HG03460 (cell line): ENCODE measurements at regions not wholly inside any gene's neighbourhood (a gene's known extent, or its start where the extent isn't known, plus 50 kb on each side); places are given as distances from the start of the nearest gene placed in this dataset.
"Not testable (repeated sequence)": the region's sequence is repeated elsewhere in the genome, so short reads cannot be mapped to it uniquely, and the experiment has no call there.

Experiments used
- ATAC-seq: cut with Tn5 transposase; IDR thresholded peaks from one replicate; pipeline ENCODE4 v1.9.1; 2021; ENCODE audit not compliant: unreplicated experiment

DNA sequence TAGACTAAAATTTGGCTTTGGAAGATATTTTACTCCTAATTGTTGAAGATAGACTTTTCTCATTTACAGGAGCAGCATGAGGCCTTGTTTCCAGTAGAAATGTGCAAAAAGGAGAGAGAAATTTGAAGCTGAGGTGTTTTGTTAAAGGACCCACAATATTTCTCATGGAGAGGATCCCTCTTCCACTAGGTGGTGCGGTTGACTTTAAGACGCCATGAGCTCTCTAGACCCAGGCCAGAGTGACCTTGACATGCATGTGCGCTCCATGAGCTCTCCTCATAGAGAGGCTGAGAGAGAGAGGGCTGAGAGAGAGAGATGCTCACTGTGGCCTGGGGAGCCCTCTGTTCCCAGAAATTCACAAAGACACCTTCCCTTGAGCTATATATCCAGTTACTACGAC lies 861.2 kb upstream of the EYS start:
- ATAC-seq = no peak

- no peak for ATAC-seq
Observed at GRCh38 chr6:66561479-66561878, 854.5 kb upstream of the EYS start.

- no peak for ATAC-seq
Observed at GRCh38 chr6:66558189-66558588, 851.2 kb upstream of the EYS start.

GRCh38 chr6:66556936-66557335 lies 849.9 kb upstream of the EYS start:
- no peak for ATAC-seq

DNA sequence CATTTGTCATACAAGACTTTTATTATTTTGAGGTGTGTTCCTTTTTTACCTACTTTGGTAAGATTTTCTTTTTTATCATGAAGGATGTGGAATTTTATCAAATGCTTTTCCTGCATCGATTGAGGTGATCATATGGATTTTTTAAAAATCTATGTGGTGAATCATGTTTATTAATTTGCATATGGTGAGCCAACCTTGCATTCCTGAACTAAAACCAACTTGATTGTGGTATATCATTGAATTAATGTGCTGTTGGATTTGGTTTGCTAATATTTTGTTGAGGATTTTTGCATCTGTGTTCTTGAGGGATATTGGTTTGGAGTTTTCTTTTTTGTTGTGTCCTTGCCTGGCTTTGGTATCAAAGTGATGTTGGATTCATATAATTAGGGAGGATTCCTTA lies 848.1 kb upstream of the EYS start:
- no peak for ATAC-seq

- no peak for ATAC-seq
Observed at GRCh38 chr6:66553441-66553840, 846.4 kb upstream of the EYS start.

DNA sequence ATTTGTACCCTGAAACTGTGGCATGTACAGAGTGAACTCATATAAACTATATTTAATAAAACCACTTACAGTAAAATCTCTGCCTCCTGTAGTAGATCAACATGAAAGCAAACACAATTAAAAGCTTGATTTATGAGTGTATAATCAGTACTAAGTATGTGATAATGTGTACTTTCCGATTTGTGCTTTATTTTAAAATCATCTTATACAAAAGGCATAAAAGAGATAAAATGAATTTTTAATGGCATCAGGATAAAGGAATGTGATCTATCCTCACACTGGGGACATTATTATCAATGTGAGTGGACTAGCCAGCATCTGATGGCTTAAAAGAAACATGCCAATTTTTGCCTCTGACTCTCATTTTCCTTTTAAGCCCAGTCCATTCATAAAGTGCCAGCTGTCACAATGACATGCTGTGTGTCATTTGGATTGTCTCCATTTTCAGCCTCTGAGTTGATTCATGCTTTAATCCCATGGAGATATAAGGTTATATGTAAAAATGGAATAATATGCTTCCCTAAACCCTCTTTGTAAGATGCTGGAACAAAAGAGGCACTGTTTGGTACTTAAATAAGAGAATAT lies 831.6 kb upstream of the EYS start:
- ATAC-seq = no peak

- ATAC-seq = no peak
Observed at GRCh38 chr6:66533921-66534404, 826.9 kb upstream of the EYS start.

DNA sequence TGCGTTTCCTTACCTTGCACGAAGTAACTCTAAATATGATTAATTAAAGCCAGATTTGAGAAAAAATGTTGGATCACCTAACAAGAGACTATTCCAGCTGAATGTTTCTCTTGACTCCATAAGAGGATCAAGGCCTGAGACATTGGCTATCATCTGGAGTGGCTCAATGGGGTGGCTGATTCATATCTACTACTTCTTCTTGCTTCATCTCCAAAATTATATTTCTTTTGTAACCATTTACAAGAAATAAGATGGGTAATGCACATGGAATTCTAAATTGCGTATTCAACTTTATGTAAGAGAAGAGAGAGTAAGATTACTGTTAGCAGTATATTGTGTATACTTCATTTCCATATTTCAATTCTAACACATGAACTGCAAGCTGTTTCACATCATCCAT lies 819.0 kb upstream of the EYS start:
- ATAC-seq = no peak

DNA sequence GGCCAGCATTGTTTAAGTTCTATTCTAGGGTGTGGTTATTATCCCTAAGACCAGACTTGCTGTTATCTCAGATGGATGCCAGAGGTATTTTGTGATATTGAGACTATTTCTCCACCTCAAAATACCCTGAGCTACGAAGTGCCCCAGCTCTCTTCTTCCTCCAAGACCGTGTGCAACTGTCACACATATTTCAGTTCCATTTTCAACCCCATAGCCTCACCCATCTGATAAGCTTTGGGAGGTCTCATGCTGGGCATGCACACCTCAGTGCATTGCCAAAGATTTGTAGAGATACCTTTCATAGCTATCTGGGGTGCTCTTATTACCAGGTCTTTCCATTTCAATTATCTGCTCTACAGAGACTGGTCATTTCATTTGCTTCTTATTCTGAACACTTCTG lies 815.8 kb upstream of the EYS start:
- ATAC-seq = no peak

DNA sequence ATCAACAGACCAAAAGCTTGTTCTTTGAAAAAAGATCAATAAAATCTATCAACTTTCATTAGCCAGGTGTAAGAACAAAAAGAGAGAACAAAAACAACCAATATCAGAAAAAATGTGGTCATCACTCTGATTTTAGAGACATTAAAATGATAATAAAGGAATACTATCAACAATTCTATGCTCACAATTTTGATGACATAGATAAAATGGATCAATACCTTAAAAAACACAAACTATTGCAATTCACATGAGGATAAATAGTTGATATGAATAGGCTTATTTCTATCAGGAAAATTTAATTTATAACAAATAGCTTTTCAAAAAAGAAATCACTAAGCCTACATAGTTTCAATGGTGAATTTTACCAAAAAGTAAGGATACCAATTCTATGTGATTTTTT lies 809.4 kb upstream of the EYS start:
- ATAC-seq = no peak

DNA sequence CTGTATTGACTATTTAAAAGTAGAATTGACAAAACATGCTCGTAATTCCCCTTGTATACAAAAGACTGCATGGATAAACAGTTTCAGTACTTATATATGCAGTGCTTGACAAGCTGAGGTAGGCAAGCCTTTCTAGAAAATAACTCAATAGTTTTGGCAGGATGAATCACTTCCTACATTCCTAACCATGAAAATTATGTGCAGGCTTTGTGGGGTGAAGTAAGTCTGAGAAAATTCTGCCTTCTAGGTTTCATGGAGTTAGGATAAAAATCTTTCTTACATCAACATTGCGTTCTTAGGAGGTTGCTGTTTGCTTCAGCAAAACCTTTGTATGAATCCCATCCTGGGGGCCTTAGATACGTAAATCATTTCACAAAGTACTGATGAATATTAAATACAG lies 801.4 kb upstream of the EYS start:
- no peak for ATAC-seq

DNA sequence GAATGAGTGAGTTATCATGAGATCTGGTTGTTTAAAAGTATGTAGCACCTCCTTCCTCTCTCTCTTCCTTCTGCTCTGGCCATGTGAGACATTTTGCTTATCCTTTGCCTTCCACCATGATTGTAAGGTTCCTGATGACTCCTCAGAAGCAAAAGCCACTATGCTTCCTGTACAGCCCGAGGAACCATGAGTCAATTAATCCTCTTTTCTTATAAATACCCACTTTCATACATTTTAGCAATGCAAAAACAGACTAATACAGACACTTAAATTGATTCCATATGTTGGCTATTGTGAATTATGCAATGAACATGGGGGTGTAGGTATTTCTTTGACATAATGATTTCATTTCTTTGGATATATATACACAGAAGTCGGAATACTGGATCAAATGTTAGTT lies 792.8 kb upstream of the EYS start:
- ATAC-seq = no peak

- ATAC-seq = no peak
Observed at GRCh38 chr6:66496659-66497058, 789.6 kb upstream of the EYS start.

DNA sequence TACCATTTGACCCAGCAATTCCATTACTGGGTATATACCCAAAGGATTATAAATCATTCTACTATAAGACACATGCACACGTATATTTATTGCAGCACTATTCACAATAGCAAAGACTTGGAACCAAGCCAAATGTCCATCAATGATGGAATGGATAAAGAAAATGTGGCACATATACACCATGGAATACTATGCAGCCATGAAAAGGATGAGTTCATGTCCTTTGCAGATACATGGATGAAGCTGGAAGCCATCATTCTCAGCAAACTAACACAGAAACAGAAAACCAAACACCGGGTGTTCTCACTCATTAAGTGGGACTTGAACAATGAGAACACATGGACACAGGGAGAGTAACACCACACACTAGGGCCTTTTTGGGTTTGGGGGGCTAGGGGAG lies 787.6 kb upstream of the EYS start:
- not testable (repeated sequence) for ATAC-seq

DNA sequence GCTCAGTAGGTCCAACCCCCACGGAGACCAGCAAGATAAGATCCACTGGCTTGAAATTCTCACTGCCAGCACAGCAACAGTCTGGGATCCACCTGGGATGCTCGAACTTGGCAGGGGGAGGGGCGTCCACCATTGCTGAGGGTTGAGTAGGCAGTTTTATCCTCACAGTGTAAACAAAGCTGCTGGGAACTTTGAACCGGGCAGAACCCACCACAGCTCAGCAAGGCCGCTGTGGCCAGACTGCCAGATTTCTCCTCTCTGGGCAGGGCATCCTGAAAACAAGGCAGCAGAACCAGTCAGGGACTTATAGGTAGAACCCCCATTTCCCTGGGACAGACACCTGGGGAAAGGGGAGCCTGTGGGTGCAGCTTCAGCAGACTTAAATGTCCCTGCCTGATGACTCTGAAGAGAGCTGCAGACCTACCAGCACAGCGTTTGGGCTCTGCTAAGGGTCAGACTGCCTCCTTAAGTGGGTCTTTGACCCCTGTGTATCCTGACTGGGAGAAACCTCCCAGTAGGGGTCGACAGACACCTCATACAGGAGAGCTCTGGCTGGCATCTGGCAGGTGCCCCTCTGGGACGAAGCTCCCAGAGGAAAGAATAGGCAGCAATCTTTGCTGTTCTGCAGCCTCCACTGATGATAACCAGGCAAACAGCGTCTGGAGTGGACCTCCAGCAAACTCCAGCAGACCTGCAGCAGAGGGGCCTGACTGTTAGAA lies 782.4 kb upstream of the EYS start:
- no peak for ATAC-seq

DNA sequence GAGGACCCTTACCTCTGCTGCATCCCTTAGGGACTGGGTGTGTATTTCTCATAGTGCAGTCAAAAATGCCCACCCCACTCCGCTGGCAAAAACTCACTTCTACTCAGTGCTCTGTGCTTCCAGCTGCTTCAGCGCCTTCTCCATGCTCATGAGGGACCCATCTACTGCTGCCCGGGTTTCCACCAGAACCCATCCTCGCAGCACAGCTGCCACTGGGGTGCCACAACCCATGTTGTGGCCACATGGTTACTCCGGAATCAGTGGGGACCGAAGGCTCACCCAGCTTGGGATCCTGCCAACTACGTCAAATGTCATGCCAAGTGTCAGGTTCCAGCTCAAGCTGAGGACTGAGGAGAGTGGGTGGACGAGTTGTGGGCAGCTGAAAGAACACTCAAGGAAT lies 774.2 kb upstream of the EYS start:
- ATAC-seq = no peak

DNA sequence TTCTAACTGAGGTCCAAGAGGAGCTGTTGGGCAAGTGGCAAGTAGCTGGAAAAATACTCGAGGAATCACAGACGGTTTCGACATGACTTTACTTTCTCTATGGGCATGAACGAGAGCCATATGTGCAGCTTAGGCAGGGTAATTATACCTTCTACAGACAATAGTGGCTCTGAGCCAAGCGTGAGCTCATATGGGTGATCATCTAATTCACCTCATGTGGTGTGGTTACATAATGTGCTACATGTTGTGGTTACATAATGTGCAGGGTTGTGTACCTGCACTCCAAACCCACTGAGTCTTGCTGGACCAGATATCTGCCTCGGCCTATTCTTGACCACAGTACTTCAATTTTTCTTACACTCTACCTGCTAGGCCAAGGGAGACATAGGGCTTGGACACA lies 771.7 kb upstream of the EYS start:
- ATAC-seq = no peak

DNA sequence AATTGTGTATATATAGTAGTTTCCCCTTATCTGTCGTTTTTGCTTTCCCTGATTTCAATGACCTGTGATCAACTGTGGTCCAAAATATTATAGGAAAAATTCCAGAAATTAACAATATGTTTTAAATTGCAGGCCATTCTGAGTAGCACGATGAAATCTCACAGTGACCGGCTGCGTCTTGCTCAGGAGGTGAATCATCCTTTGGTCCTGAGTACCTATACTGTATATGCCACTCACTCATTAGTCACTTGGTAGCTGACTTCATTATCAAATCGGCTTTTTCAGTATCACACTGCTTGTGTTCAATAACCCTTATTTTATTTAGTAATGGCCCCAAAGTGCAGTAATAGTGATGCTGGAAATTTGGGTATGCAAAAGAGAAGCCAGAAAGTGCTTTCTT lies 728.3 kb upstream of the EYS start:
- ATAC-seq = no peak

- no peak for ATAC-seq
Observed at GRCh38 chr6:66429210-66429609, 722.2 kb upstream of the EYS start.

DNA sequence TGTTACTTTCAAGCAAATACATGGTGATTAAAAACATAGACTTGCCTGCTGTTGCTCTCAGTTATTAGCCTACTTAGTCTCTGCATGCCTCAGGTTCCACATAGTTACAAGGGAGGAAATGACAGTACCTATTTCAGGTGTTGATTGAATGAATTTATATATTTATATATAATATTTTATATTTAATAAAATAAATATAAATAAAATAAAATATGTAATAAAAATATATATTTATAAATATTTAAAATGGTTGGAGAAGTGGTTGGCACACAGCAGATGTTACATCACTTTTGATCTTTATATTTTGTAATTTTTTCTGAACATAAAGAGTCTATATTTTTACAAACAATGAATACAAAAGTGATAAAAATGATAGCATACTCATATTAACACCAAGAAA lies 716.0 kb upstream of the EYS start:
- ATAC-seq = no peak

GRCh38 chr6:66421570-66421969 lies 714.5 kb upstream of the EYS start:
- ATAC-seq = no peak

- no peak for ATAC-seq
Observed at GRCh38 chr6:66418906-66419305, 711.9 kb upstream of the EYS start.
